ENCODE measurements at regions not wholly inside any gene's neighbourhood (a gene's known extent, or its start where the extent isn't known, plus 50 kb on each side); places are given as distances from the start of the nearest gene placed in this dataset.

DNA sequence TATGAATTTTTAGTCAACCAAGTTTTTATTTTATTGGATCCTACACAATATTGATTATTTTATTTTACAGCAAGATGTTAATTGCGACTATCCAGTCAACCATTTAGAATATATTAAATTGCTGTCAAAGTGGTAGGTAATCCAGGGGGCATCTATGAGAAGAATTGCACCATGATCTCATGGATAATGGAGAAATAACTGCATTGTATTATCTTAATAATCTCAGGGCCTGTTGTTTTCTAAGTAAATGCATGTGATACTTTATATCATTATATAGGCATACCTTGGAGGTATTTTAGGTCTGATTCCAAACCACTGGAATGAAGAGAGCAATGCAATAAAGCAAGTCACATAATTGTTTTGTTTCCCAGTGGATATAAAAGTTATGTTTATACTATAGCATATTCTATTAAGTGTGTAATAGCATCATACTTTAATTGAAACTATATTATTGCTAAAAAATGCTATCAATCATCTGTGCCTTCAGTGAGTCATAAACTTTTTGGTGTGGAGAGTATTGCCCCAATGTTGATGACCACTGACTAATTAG, 595.4 kb upstream of the CHORDC1 start:
- intact Hi-C loops (cut with micrococcal nuclease): no loop called here
- Mint-ChIP-seq H3K27me3 (no peaks in the 10 kb centered on the region), H3K9me3 (ENCODE audit: insufficient read depth) (peaks cover 2% of the 10 kb centered on the region), H3K4me3 (no peak overlapping the region), H3K4me1 (no peaks in the 10 kb centered on the region), H3K27ac (no peak overlapping the region)
- Histone ChIP-seq H3K9ac (ENCODE audit: low read length) (no peak overlapping the region), H3K27ac (ENCODE audit: low read length in 2 of 2) (no peak overlapping the region), H3K4me3 (ENCODE audit: control extremely low read depth in 1 of 5, extremely low read depth in 1 of 5, insufficient read depth in 1 of 5, low read depth in 2 of 5, low read length in 4 of 5) (no peak overlapping the region), H3K36me3 (replicated peaks in 1 of 2; ENCODE audit: control extremely low read depth in 1 of 2, control insufficient read depth in 1 of 2, extremely low read depth in 1 of 2, insufficient read depth in 2 of 2, low read length in 1 of 2) (no peaks in the 10 kb centered on the region), H3K9me3 (ENCODE audit: control extremely low read depth in 1 of 3, control insufficient read depth in 2 of 3, insufficient read depth in 1 of 3, low read length in 2 of 3) (no peaks in the 10 kb centered on the region), H3K4me2 (replicated peaks; ENCODE audit: low read depth, low read length, poor library complexity, severe bottlenecking) (no peak overlapping the region), H3K4me1 (ENCODE audit: control insufficient read depth in 2 of 2, insufficient read depth in 2 of 2, low read length in 2 of 2) (no peaks in the 10 kb centered on the region), H4K20me1 (ENCODE audit: control insufficient read depth, insufficient read depth, low read length, poor library complexity, severe bottlenecking) (no peaks in the 10 kb centered on the region), H2AFZ (ENCODE audit: insufficient read depth, low read depth, low read length, poor library complexity, severe bottlenecking) (no peak overlapping the region), H3K79me2 (ENCODE audit: control insufficient read depth, insufficient read depth, low read length) (no peaks in the 10 kb centered on the region), H3K27me3 (replicated peaks in 1 of 4; ENCODE audit: control extremely low read depth in 1 of 4, control insufficient read depth in 3 of 4, insufficient read depth in 4 of 4, low read length in 3 of 4) (no peaks in the 10 kb centered on the region)
- no CpG with 5 or more reads among the region's 1 CpG for WGBS (ENCODE audit: insufficient coverage)
- ChIA-PET CTCF (no interaction called here), POLR2A (no interaction called here)
- TF ChIP-seq, protein P1, sequence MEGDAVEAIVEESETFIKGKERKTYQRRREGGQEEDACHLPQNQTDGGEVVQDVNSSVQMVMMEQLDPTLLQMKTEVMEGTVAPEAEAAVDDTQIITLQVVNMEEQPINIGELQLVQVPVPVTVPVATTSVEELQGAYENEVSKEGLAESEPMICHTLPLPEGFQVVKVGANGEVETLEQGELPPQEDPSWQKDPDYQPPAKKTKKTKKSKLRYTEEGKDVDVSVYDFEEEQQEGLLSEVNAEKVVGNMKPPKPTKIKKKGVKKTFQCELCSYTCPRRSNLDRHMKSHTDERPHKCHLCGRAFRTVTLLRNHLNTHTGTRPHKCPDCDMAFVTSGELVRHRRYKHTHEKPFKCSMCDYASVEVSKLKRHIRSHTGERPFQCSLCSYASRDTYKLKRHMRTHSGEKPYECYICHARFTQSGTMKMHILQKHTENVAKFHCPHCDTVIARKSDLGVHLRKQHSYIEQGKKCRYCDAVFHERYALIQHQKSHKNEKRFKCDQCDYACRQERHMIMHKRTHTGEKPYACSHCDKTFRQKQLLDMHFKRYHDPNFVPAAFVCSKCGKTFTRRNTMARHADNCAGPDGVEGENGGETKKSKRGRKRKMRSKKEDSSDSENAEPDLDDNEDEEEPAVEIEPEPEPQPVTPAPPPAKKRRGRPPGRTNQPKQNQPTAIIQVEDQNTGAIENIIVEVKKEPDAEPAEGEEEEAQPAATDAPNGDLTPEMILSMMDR (IDR thresholded peaks at IDR 0.05): no peak
- TF ChIP-seq EZH2 (IDR thresholded peaks at IDR 0.05; ENCODE audit: borderline replicate concordance, insufficient read depth, low read depth, low read length, poor library complexity, severe bottlenecking): no peak
- no peak for DNase-seq
- ATAC-seq (ENCODE audit: low read depth): no peak

DNA sequence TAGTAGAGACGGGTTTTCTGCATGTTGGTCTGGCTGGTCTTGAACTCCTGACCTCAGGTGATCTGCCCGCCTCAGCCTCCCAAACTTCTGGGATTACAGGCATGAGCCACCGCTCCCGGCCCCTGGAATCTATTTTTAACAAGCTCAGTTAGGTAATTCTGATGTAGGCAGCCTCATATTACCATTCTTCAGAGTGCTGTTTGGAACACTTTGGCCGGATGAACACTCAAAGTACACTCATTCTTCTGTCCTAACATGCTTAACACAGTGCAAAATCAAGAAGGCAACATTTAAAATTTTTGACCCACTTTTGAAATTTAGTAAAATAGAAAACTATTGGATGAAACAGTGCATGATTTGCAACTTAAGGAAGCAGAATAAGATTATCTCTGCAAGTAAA, 586.7 kb upstream of the CHORDC1 start:
- DNase-seq (no peak), ATAC-seq (ENCODE audit: low read depth) (no peak)
- H3K4me1 ChIP-seq (ENCODE audit: control insufficient read depth in 2 of 2, insufficient read depth in 2 of 2, low read length in 2 of 2): no peaks in the 10 kb centered on the region
- H3K27ac Mint-ChIP-seq: no peak overlapping the region
- H2AFZ ChIP-seq (ENCODE audit: insufficient read depth, low read depth, low read length, poor library complexity, severe bottlenecking): no peak overlapping the region
- intact Hi-C loops (cut with micrococcal nuclease): no loop called here
- H3K9me3 Mint-ChIP-seq (ENCODE audit: insufficient read depth): no peaks in the 10 kb centered on the region
- WGBS (ENCODE audit: insufficient coverage): 100% methylated on average over 2 of the region's 5 CpGs
- no peak overlapping the region for H3K4me3 ChIP-seq (ENCODE audit: control extremely low read depth in 1 of 5, extremely low read depth in 1 of 5, insufficient read depth in 1 of 5, low read depth in 2 of 5, low read length in 4 of 5)
- ChIA-PET POLR2A (no interaction called here), CTCF (no interaction called here)
- H3K79me2 ChIP-seq (ENCODE audit: control insufficient read depth, insufficient read depth, low read length): no peaks in the 10 kb centered on the region
- no peak overlapping the region for H3K9ac ChIP-seq (ENCODE audit: low read length)
- H3K4me2 ChIP-seq (replicated peaks; ENCODE audit: low read depth, low read length, poor library complexity, severe bottlenecking): no peak overlapping the region
- no peak overlapping the region for H3K27ac ChIP-seq (ENCODE audit: low read length in 2 of 2)
- no peaks in the 10 kb centered on the region for H3K36me3 ChIP-seq (replicated peaks in 1 of 2; ENCODE audit: control extremely low read depth in 1 of 2, control insufficient read depth in 1 of 2, extremely low read depth in 1 of 2, insufficient read depth in 2 of 2, low read length in 1 of 2)
- H3K4me3 Mint-ChIP-seq: no peak overlapping the region
- H4K20me1 ChIP-seq (ENCODE audit: control insufficient read depth, insufficient read depth, low read length, poor library complexity, severe bottlenecking): no peaks in the 10 kb centered on the region
- H3K4me1 Mint-ChIP-seq: no peaks in the 10 kb centered on the region
- no peaks in the 10 kb centered on the region for H3K27me3 ChIP-seq (replicated peaks in 1 of 4; ENCODE audit: control extremely low read depth in 1 of 4, control insufficient read depth in 3 of 4, insufficient read depth in 4 of 4, low read length in 3 of 4)
- H3K27me3 Mint-ChIP-seq: no peaks in the 10 kb centered on the region
- peaks cover 0 to 5% (median 5%) of the 10 kb centered on the region in 3 donors for H3K9me3 ChIP-seq (ENCODE audit: control extremely low read depth in 1 of 3, control insufficient read depth in 2 of 3, insufficient read depth in 1 of 3, low read length in 2 of 3)
- TF ChIP-seq EZH2 (IDR thresholded peaks at IDR 0.05; ENCODE audit: borderline replicate concordance, insufficient read depth, low read depth, low read length, poor library complexity, severe bottlenecking): no peak
- TF ChIP-seq, protein P1 (IDR thresholded peaks at IDR 0.05): no peak
